ENCODE measurements at regions not wholly inside any gene's neighbourhood (a gene's known extent, or its start where the extent isn't known, plus 50 kb on each side); places are given as distances from the start of the nearest gene placed in this dataset.
A peak's percentile ranks its signal among the peaks of the same experiment; 100 is the strongest.

DNA sequence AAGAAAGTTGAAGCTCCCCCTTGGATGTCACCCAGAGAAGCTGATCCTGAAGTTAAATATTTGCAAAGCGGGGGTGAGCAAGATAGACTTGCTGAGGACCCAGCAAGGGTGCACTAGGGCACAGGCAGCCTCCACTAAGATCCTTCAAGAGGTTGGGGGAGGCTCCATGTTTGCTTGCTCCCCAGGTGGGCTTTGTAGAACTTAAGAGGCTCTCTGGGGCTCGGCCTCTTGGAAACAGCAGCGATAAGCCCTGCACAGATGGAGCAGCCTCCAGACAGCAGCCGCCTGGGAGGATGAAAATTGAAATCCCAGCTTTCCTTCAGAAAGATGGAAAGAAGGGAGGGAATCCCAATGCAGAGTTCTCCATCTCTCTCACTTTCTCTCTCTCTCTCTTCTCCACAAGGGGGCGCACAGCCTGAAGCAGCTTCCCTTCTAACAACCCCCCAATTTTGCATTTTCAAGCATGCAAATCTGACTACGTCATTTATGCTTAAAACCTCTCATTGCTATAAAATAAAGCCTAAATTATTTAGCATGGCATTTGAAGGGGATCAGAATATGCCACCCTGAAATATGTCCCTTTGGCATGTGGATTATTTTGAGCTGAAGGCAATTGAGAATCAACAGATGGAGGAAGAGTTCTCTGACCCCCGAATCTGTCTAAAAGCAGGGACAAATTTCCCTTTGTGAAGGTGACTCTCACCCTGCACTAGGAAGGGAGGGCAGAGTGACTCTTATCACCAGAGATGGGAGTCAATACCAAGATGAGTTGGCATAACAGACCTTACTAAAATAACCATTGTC, 185.7 kb upstream of the KLHL29 start:
- no peaks in the 10 kb centered on the region for H3K36me3 ChIP-seq
- in situ Hi-C loops (cut with MboI; ENCODE audit: low sequenced_read_pairs in 4 of 4) (no loop called here), intact Hi-C loops (cut with DNase I; ENCODE audit: low total_unique reads) (no loop called here)
- no peak for DNase-seq
- ATAC-seq: no peak
- H3K27ac ChIP-seq: no peak overlapping the region
- no peaks in the 10 kb centered on the region for H3K27me3 ChIP-seq
- H3K4me3 ChIP-seq: no peak overlapping the region
- no peaks in the 10 kb centered on the region for H3K9me3 ChIP-seq
- TF ChIP-seq POLR2A (IDR thresholded peaks at IDR 0.05): no peak
- TF ChIP-seq, protein P1, sequence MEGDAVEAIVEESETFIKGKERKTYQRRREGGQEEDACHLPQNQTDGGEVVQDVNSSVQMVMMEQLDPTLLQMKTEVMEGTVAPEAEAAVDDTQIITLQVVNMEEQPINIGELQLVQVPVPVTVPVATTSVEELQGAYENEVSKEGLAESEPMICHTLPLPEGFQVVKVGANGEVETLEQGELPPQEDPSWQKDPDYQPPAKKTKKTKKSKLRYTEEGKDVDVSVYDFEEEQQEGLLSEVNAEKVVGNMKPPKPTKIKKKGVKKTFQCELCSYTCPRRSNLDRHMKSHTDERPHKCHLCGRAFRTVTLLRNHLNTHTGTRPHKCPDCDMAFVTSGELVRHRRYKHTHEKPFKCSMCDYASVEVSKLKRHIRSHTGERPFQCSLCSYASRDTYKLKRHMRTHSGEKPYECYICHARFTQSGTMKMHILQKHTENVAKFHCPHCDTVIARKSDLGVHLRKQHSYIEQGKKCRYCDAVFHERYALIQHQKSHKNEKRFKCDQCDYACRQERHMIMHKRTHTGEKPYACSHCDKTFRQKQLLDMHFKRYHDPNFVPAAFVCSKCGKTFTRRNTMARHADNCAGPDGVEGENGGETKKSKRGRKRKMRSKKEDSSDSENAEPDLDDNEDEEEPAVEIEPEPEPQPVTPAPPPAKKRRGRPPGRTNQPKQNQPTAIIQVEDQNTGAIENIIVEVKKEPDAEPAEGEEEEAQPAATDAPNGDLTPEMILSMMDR (IDR thresholded peaks at IDR 0.05 in 4 of 5, conservative IDR thresholded peaks at IDR 0.05 in 1 of 5): peak in 1 of 5 experiments; percentile 23
- no peaks in the 10 kb centered on the region for H3K4me1 ChIP-seq

DNA sequence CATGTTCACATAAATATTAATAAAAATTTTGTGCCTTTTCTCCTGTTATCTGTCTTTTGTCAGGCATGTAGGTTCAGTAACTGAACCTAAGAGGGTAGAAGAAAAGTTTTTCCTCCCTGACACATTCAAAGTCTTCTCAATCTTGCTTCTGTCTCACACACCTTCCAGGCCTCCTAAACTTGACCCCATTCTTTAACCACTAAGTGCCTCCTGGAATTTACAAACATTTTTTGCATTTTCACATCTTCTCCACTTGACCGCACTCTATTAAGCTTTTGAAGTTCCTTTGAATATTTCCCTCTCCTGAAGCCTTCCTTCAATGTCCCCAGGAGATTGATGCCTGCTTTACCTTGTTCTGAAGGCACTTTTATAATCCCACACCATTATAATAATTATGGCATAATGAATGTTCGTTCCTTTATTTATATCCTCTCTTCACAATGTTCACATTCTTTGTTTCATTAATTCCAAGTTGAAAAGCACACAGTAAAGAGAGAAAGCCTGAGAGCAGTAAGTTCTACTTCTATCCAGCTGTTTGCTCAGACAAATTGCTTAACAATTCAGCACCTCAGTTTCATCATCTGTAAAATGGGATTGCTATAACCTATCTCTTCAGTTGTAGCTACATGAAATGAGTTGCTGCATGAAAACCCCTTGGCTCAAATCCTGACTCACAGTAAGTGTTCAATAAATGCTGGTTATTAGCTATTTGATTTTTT, 184.8 kb upstream of the KLHL29 start:
- DNase-seq: no peak

DNA sequence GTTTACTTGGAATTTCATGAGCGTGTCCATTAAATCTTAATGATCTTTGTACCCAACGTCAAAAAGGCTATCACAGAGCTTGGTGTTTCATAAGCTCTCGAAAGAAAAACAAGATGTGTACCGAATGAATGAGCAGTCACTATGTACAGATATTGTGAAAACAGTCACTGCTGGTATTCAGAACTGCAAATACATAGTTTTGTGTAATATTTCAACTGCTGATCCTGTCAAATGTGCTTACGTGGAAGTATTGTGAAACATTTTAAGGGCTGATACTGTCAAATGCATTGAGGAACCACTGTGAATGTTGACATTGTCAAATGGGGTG, 184.2 kb upstream of the KLHL29 start:
- TF ChIP-seq, protein P1 (IDR thresholded peaks at IDR 0.05 in 4 of 5, conservative IDR thresholded peaks at IDR 0.05 in 1 of 5): no peak
- no peak for TF ChIP-seq POLR2A (IDR thresholded peaks at IDR 0.05)
- in situ Hi-C loops (cut with MboI; ENCODE audit: low sequenced_read_pairs in 4 of 4) (no loop called here), intact Hi-C loops (cut with DNase I; ENCODE audit: low total_unique reads) (no loop called here)

More for the DNA sequence above, 184.8 kb upstream of the KLHL29 start:
- in situ Hi-C loops (cut with MboI; ENCODE audit: low sequenced_read_pairs in 4 of 4): no loop called here
- ATAC-seq: no peak
- intact Hi-C loops (cut with DNase I; ENCODE audit: low total_unique reads): no loop called here
- Histone ChIP-seq H3K9me3 (no peaks in the 10 kb centered on the region), H3K36me3 (no peaks in the 10 kb centered on the region), H3K27me3 (no peaks in the 10 kb centered on the region), H3K27ac (no peak overlapping the region), H3K4me3 (no peak overlapping the region), H3K4me1 (no peaks in the 10 kb centered on the region)
- TF ChIP-seq, protein P1 (IDR thresholded peaks at IDR 0.05 in 4 of 5, conservative IDR thresholded peaks at IDR 0.05 in 1 of 5): no peak
- TF ChIP-seq POLR2A (IDR thresholded peaks at IDR 0.05): no peak

DNA sequence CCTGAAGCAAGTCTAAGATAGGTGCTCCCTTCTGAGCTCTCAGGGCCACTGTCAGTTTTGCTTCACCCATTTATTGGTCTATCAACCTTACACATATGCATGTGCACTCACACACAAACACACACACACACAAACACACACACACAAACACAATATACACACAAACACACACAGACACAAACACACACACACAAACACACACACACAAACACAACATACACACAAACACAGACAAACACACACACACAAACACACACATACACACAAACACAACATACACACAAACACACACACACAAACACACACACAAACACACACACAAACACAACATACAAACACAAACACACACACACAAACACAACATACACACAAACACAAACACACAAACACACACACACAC, 181.6 kb upstream of the KLHL29 start:
- H3K27ac ChIP-seq: no peak overlapping the region
- in situ Hi-C loops (cut with MboI; ENCODE audit: low sequenced_read_pairs in 4 of 4) (no loop called here), intact Hi-C loops (cut with DNase I; ENCODE audit: low total_unique reads) (no loop called here)
- DNase-seq: no peak
- no peak for ATAC-seq
- no peaks in the 10 kb centered on the region for H3K9me3 ChIP-seq
- no peaks in the 10 kb centered on the region for H3K36me3 ChIP-seq
- no peaks in the 10 kb centered on the region for H3K4me1 ChIP-seq
- TF ChIP-seq POLR2A (IDR thresholded peaks at IDR 0.05): no peak
- TF ChIP-seq, protein P1 (IDR thresholded peaks at IDR 0.05 in 4 of 5, conservative IDR thresholded peaks at IDR 0.05 in 1 of 5): no peak
- no peak overlapping the region for H3K4me3 ChIP-seq
- H3K27me3 ChIP-seq: no peaks in the 10 kb centered on the region

More for the DNA sequence above, 184.2 kb upstream of the KLHL29 start:
- no peak overlapping the region for H3K4me3 ChIP-seq
- H3K9me3 ChIP-seq: no peaks in the 10 kb centered on the region
- DNase-seq (no peak), ATAC-seq (no peak)
- no peaks in the 10 kb centered on the region for H3K36me3 ChIP-seq
- no peak overlapping the region for H3K27ac ChIP-seq
- no peaks in the 10 kb centered on the region for H3K4me1 ChIP-seq
- H3K27me3 ChIP-seq: no peaks in the 10 kb centered on the region

Data from gastrocnemius medialis (tissue), 4 donors.